Fibroblast of skin of right quadriceps (primary cell): ENCODE measurements at regions not wholly inside any gene's neighbourhood (a gene's known extent, or its start where the extent isn't known, plus 50 kb on each side); places are given as distances from the start of the nearest gene placed in this dataset.
A peak's percentile ranks its signal among the peaks of the same experiment; 100 is the strongest.

ENCODE experiments used
- DNase-seq: peaks from one replicate; pipeline ENCODE4 v3.0.0-alpha.2; 2013

GRCh38 chr10:58451193-58451889, 61.3 kb upstream of the BICC1 start:
- no peak for DNase-seq

DNA sequence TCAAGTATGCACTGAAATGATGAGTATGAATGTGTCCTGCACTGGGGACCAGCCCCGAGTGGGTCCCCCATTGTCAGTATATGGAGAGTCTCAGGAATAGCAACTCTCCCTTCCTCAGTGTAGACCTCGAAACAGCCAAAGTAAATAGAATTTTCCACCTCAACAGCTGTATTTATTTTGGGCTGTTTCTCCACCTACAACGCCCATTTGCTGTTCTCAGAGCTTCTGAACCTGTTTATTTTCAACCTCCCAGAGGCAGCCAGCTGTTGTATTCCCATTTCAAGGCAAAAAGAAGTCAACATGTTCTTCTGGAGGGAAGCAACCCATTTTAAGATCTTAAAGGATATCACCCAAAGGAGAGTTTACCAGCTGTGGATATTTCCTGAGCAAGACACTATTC, 59.6 kb upstream of the BICC1 start:
- no peak for DNase-seq

DNA sequence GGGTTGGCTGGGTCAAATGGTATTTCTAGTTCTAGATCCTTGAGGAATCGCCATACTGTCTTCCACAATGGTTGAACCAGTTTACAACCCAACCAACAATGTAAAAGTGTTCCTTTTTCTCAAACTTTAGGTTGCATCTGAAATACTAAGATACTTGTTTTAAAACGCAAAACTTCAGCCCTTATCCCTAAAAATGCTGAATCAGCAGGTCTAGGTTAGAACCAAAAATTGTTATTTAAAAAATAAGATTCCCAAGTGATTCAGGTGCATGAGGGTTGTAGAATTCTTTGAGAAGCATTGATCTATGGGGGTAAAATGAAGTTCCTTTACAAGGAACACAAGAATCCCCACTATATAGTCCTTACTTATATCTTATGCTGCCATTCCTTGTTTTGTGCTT, 56.5 kb upstream of the BICC1 start:
- DNase-seq: no peak

GRCh38 chr10:58457761-58458616, 54.7 kb upstream of the BICC1 start:
- DNase-seq: peak; percentile 98

- DNase-seq: no peak
Measured at GRCh38 chr10:58459069-58459468, 53.6 kb upstream of the BICC1 start.

DNA sequence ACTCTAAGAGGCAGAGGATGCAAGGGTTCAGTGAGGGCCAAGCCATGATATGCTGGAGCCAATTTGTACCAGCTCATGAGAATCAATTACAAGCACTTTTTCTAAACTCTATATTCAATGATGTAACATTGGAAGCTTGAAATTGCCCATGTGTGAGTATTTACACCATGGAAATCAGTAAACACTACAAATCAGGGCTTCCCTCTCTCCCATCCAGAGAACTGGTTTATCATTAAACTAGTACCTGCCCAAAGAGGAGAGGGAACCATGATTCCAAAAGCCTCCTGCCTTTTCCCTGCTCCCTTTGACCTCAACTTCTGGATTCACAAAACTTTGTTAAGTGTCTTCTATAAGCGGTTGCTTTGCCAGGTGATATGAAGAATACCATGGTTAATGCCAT, 52.5 kb upstream of the BICC1 start:
- DNase-seq: no peak

DNA sequence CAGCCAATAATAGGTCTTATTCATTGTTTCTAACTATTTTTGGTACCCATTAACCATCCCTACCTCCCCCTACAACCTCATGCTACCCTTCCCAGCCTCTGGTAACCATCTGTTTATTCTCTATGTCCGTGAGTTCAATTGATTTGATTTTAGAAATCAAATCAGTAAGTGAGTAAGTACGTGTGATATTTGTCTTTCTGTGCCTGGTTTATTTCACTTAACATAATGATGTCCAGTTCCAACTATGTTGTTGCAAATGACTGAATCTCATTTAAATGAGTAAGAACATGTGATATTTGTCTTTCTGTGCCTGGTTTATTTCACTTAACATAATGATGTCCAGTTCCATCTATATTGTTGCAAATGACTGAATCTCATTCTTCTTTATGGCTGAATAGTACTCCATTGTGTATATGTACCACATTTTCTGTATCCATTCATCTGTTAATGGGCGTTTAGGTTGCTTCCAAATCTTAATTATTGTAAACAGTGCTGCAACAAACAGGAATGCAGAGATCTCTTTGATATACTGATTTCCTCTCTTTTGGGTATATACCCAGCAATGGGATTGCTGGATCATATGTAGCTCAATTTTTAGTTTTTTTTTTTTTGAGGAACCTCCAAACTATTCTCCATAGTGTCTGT, 49.7 kb upstream of the BICC1 start:
- DNase-seq: no peak
